ENCODE measurements at regions not wholly inside any gene's neighbourhood (a gene's known extent, or its start where the extent isn't known, plus 50 kb on each side); places are given as distances from the start of the nearest gene placed in this dataset.
"Not testable (repeated sequence)": the region's sequence is repeated elsewhere in the genome, so short reads cannot be mapped to it uniquely, and the experiment has no call there.

DNA sequence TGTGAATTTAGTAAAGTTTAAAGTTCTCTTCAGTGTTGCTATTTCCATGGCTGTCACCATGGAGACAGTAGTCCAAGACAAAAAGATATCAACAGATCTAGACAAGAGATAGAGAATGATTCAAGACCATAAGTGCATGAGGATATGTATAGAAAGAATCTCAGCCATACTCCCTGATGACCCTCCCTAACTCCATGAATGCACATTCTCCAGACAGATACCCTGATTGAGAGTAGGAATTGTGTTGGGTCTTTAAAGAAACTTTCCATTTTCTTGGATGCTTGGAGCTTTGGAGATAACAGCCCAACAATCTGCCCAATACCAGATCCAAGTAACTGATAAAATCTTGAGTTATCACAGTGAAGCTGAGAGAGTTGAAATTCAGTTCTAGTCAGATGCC is 1601.2 kb upstream of the CELF4 start:
- ATAC-seq (no peak), DNase-seq (no peak)
- H3K9me3 Mint-ChIP-seq (ENCODE audit: low read depth) = peaks cover 8% of the 10 kb centered on the region
- ChIA-PET CTCF (no interaction called here), POLR2A (no interaction called here)
- no peaks in the 10 kb centered on the region for H3K4me1 Mint-ChIP-seq
- intact Hi-C loops (cut with DNase I, micrococcal nuclease) = no loop called here
- H3K36me3 Mint-ChIP-seq (ENCODE audit: low read depth) = no peaks in the 10 kb centered on the region
- H3K4me3 Mint-ChIP-seq = no peak overlapping the region
- no peaks in the 10 kb centered on the region for H3K27me3 Mint-ChIP-seq
- no peak overlapping the region for H3K27ac Mint-ChIP-seq

DNA sequence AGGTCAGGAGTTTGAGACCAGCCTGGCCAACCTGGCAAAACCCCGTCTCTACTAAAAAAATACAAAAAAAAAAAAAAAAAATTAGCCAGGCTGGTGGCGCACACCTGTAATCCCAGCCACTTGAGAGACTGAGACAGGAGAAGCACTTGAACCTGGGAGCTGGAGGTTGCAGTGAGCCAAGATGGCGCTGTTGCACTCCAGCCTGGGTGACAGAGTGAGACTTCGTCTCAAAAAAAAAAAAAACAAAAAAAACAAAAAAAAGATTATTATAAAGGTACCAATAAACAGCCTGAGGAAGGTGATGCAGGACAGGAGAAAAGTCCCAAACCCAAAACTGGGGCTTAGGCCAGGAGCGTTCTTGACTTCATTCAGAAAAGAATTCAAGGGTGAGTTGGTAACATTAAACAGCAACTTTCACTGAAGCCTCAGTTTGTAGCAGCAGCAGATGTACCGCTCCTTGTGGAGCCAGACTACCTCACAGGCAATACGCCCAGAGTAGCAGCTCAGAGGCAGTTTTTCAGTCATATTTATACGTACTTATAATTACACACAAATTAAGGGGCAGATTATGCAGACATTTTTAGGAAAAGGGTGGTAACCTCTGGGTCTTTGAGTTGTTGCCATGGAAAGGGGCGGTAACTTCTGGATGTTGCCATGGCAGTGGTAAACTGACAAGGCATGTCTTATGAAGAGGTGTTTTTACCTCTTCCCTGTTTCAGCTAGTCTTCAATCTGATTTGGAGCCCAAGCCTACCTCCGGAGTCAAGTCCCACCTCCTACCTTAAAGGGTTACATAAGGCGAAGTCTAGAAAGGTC is 1596.6 kb upstream of the CELF4 start:
- no peaks in the 10 kb centered on the region for H3K36me3 Mint-ChIP-seq (ENCODE audit: low read depth)
- no peaks in the 10 kb centered on the region for H3K4me1 Mint-ChIP-seq
- ChIA-PET POLR2A (no interaction called here), CTCF (no interaction called here)
- intact Hi-C loops (cut with DNase I, micrococcal nuclease) = no loop called here
- peaks cover 5% of the 10 kb centered on the region for H3K9me3 Mint-ChIP-seq (ENCODE audit: low read depth)
- H3K4me3 Mint-ChIP-seq = no peak overlapping the region
- DNase-seq (no peak), ATAC-seq (no peak)
- no peak overlapping the region for H3K27ac Mint-ChIP-seq
- H3K27me3 Mint-ChIP-seq = no peaks in the 10 kb centered on the region

DNA sequence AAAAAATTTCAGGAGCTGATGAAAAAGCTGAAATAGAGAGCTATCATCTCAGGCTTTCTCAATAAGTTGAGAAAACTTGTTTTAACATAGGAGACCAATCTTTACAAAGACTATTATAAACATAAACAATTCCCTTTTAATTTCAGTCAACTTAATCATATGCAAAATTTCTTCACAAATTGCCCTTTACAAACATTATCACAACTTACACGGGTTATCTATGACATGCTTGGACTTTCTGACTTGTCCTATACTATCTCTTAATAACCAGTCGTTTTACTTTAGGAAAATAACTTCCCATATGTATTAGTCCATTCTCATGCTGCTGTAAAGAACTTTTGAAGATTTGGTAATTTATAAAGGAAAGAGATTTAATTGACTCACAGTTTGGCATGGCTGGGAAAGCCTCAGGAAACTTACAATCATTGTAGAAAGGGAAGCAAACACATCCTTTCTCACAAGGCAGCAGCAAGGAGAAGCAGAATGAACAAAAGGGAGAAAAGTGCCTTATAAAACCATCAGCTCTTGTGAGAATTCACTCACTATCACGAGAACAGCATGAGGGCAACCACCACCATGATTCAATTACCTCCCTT is 1583.7 kb upstream of the CELF4 start:
- H3K4me3 Mint-ChIP-seq = no peak overlapping the region
- intact Hi-C loops (cut with DNase I, micrococcal nuclease) = no loop called here
- no peaks in the 10 kb centered on the region for H3K27me3 Mint-ChIP-seq
- H3K27ac Mint-ChIP-seq = no peak overlapping the region
- POLR2A ChIA-PET = no interaction called here
- peaks cover 17% of the 10 kb centered on the region for H3K9me3 Mint-ChIP-seq (ENCODE audit: low read depth)
- DNase-seq = no peak
- no peaks in the 10 kb centered on the region for H3K4me1 Mint-ChIP-seq
- ATAC-seq = no peak
- no peaks in the 10 kb centered on the region for H3K36me3 Mint-ChIP-seq (ENCODE audit: low read depth)
- CTCF ChIA-PET = no interaction called here

DNA sequence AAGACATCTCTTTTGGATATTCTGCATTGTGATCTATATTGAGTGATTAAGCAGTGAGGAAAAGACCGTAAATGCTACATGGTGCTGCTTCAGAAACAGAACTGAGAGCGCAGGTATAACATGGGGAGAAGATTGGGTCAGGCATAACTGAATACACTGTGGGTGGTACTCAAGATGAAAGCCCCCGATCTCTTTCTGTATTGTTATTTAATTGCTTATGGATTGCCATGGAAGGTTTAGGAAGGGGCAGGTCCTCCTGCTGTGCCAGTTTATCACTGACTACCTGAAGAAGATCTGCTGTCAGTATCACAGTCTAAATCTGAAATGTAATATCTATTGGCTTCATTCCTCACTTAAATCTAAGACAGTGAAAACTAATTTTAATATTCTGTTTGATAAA is 1568.7 kb upstream of the CELF4 start:
- no peaks in the 10 kb centered on the region for H3K27me3 Mint-ChIP-seq
- ATAC-seq = no peak
- intact Hi-C loops (cut with DNase I, micrococcal nuclease) = no loop called here
- no peaks in the 10 kb centered on the region for H3K36me3 Mint-ChIP-seq (ENCODE audit: low read depth)
- no peak overlapping the region for H3K27ac Mint-ChIP-seq
- DNase-seq = no peak
- H3K4me3 Mint-ChIP-seq = no peak overlapping the region
- CTCF ChIA-PET = no interaction called here
- peaks cover 9% of the 10 kb centered on the region for H3K9me3 Mint-ChIP-seq (ENCODE audit: low read depth)
- POLR2A ChIA-PET = no interaction called here
- no peaks in the 10 kb centered on the region for H3K4me1 Mint-ChIP-seq

DNA sequence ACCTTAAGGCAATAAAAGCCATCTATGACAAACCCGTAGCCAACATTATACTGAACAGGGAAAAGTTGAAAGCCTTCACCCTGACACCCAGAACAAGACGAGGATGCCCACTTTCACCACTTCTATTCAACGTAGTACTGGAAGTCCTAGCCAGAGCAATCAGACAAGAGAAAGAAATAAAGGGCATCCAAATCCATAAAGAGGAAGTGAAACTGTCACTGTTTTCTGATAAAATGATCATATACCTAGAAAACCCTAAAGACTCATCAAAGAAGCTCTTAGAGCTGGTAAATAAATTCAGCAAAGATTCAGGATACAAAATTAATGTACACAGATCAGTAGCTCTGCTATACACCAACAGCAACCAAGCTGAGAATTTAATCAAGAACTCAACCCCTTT is 1561.9 kb upstream of the CELF4 start:
- POLR2A ChIA-PET; ATAC-seq; CTCF ChIA-PET; H3K27me3 Mint-ChIP-seq; H3K36me3 Mint-ChIP-seq (ENCODE audit: low read depth); DNase-seq; H3K4me1 Mint-ChIP-seq; H3K27ac Mint-ChIP-seq; intact Hi-C loops (cut with DNase I, micrococcal nuclease); H3K4me3 Mint-ChIP-seq: not testable (repeated sequence)
- H3K9me3 Mint-ChIP-seq (ENCODE audit: low read depth) = peaks cover 23% of the 10 kb centered on the region

DNA sequence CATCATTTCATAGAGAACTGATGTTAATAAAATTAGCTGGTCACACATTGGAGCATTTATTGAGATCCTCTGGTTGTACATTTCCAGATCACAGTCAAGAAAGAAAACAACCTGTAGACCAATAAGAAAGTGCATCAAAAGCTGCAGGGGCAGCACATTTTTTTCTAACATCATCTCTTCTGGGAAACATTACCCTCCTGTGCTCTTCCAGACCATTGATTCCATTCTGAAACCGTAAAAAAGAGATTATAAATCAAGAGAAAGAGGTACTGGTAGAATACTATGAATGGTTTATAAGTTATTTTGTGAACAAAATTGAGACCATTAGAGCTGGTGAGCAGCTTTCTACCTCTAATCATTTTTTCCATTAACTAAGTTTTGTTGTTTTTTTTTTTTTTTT is 1548.2 kb upstream of the CELF4 start:
- Mint-ChIP-seq H3K27ac (no peak overlapping the region), H3K36me3 (ENCODE audit: low read depth) (no peaks in the 10 kb centered on the region), H3K4me3 (no peak overlapping the region), H3K27me3 (no peaks in the 10 kb centered on the region), H3K9me3 (ENCODE audit: low read depth) (peaks cover 2% of the 10 kb centered on the region), H3K4me1 (no peaks in the 10 kb centered on the region)
- CTCF ChIA-PET = interaction anchor here (0.7 kb wide), 1 partner anchor 75 kb away, joined by 3 read pairs; no protein-coding TSS in a partner anchor
- DNase-seq (no peak), ATAC-seq (no peak)
- POLR2A ChIA-PET = no interaction called here
- intact Hi-C loops (cut with DNase I, micrococcal nuclease) = no loop called here

DNA sequence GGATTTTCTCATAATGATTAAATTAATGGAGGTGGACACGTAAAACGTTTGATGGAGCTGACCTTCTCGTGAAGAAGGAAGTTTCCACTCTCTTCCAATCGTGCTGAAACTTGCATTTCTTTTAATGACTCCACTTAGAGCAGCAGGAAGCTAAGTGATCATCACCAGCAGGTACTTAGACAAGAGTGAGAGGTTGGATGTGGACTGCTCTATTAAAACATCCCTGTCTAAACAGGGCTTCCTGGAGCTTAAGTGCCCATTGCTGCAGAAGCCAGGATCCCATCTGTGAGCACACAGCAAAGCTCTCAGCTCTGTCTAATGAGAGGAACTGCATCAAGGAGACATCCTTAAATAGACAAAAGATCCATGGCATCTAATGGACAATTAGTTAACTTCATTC is 1539.5 kb upstream of the CELF4 start:
- no peak overlapping the region for H3K4me3 Mint-ChIP-seq
- ChIA-PET POLR2A (no interaction called here), CTCF (no interaction called here)
- no peak overlapping the region for H3K27ac Mint-ChIP-seq
- no peaks in the 10 kb centered on the region for H3K27me3 Mint-ChIP-seq
- H3K4me1 Mint-ChIP-seq = no peaks in the 10 kb centered on the region
- DNase-seq = no peak
- ATAC-seq = no peak
- intact Hi-C loops (cut with DNase I, micrococcal nuclease) = no loop called here
- no peaks in the 10 kb centered on the region for H3K36me3 Mint-ChIP-seq (ENCODE audit: low read depth)
- H3K9me3 Mint-ChIP-seq (ENCODE audit: low read depth) = no peaks in the 10 kb centered on the region

DNA sequence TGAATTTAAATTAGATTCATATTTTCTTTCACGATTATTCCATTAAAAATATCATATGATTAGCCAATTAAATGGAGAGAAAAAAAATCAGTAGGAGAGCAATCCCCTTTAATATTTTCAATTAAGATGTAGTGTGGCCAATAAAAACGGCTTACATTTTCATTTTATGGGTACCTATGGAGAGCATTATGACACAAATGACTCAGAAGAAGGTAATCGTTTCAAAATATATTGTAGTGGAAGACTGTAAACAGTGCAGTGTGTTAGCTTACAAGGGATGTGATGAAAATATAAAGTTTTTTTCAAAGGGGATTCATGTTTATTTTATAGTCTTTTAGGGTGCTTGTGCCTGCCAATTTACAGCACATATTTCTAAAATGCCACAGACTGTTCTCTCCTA is 1507.4 kb upstream of the CELF4 start:
- H3K4me1 Mint-ChIP-seq = no peaks in the 10 kb centered on the region
- intact Hi-C loops (cut with DNase I, micrococcal nuclease) = no loop called here
- POLR2A ChIA-PET = no interaction called here
- H3K36me3 Mint-ChIP-seq (ENCODE audit: low read depth) = no peaks in the 10 kb centered on the region
- no peak overlapping the region for H3K27ac Mint-ChIP-seq
- DNase-seq (no peak), ATAC-seq (no peak)
- no peak overlapping the region for H3K4me3 Mint-ChIP-seq
- CTCF ChIA-PET = no interaction called here
- H3K9me3 Mint-ChIP-seq (ENCODE audit: low read depth) = no peaks in the 10 kb centered on the region
- H3K27me3 Mint-ChIP-seq = no peaks in the 10 kb centered on the region

DNA sequence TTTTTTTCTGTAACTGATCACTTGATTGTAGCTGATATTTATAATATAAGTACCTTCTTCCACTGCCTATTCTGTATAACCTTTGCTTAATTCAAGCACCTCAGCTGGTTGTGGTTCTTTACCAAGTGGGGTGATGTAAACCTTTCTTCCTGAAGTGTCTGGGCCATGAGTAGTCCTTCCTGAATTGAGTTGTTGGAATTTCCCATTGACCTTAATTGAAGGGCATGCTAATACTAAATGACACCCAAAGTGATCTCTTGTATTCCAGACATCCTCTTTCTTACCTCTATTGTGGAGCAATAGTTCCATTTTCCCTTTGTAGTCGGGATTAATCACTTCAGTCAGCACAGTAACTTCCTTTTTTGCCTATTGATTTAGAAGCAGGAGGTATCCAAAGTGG is 1496.8 kb upstream of the CELF4 start:
- Mint-ChIP-seq H3K9me3 (ENCODE audit: low read depth) (peaks cover 4% of the 10 kb centered on the region), H3K27me3 (no peaks in the 10 kb centered on the region), H3K4me3 (no peak overlapping the region), H3K4me1 (no peaks in the 10 kb centered on the region), H3K36me3 (ENCODE audit: low read depth) (no peaks in the 10 kb centered on the region), H3K27ac (no peak overlapping the region)
- ChIA-PET POLR2A (no interaction called here), CTCF (no interaction called here)
- intact Hi-C loops (cut with DNase I, micrococcal nuclease) = no loop called here
- no peak for ATAC-seq
- no peak for DNase-seq

DNA sequence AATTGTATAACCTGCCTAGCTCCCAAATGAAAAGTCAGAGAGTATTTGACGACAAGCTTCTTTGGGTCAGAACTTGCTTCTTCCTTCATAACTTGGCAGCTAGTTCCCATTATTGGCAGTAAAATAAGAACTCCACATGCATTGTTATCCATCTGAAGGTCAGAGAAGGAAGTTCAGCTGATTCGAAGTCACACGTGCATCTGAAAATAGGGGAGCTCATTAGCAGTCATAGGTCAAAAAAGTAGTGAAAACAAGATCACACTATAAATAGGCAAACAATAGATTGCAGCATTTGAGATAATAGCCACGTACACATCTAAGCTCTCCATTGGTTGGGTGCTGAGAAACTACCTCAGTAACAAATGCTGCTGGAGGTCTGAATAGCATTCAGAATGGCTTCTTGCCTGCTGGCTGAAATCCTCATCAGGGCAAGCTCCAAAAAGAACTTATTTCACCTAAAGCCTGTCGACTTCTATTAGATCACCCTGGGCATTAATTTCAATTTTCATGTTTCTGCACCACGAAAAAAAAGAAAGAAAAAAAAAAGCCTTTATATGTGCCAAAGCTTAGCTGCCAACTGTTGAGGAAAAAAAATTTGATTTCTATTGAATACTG is 1492.9 kb upstream of the CELF4 start:
- Mint-ChIP-seq H3K4me1 (no peaks in the 10 kb centered on the region), H3K27ac (no peak overlapping the region), H3K36me3 (ENCODE audit: low read depth) (no peaks in the 10 kb centered on the region), H3K27me3 (no peaks in the 10 kb centered on the region), H3K9me3 (ENCODE audit: low read depth) (peaks cover 2% of the 10 kb centered on the region), H3K4me3 (no peak overlapping the region)
- CTCF ChIA-PET = interaction anchor here (0.9 to 1.5 kb wide), 2 partner anchors 9 to 13 kb away, joined by 3 to 4 read pairs; no protein-coding TSS in a partner anchor
- POLR2A ChIA-PET = interaction anchor here (0.7 kb wide), 1 partner anchor 273 kb away, joined by 6 read pairs; no protein-coding TSS in a partner anchor
- ATAC-seq = no peak
- intact Hi-C loops (cut with DNase I, micrococcal nuclease) = no loop called here
- no peak for DNase-seq

DNA sequence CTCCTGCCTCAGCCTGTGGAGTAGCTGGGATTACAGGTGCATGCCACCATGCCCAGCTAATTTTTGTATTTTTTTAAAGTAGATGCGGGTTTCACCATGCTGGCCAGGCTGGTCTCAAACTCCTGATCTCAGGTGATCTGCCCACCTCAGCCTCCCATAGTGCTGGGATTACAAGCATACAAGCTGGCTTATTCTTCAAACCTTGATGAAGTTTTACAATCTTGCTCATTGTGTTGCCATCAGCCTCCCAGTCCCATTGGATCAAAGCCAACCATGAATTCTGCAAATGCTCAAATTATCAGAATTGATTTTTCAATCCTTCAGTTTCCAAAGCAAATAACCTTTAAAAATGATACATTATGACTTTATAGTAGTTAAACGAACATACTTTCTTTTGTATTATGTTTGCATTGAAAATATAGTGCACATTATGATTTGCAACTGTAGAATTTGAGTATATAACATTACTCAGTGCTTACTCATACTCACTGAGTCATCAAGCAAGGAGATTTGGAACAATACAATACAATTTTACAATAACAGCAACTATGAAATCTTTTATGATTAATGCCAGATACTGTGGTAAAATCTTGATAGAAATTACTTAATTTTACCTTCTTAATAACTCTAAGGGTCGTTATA is 1491.9 kb upstream of the CELF4 start:
- ChIA-PET CTCF (interaction anchor here (0.9 to 1.5 kb wide), 2 partner anchors 8 to 13 kb away, joined by 3 to 4 read pairs; no protein-coding TSS in a partner anchor), POLR2A (no interaction called here)
- H3K9me3 Mint-ChIP-seq (ENCODE audit: low read depth) = peaks cover 5% of the 10 kb centered on the region
- H3K4me3 Mint-ChIP-seq = no peak overlapping the region
- no peaks in the 10 kb centered on the region for H3K4me1 Mint-ChIP-seq
- no peak for ATAC-seq
- H3K27me3 Mint-ChIP-seq = no peaks in the 10 kb centered on the region
- intact Hi-C loops (cut with DNase I, micrococcal nuclease) = no loop called here
- no peak for DNase-seq
- no peak overlapping the region for H3K27ac Mint-ChIP-seq
- no peaks in the 10 kb centered on the region for H3K36me3 Mint-ChIP-seq (ENCODE audit: low read depth)

DNA sequence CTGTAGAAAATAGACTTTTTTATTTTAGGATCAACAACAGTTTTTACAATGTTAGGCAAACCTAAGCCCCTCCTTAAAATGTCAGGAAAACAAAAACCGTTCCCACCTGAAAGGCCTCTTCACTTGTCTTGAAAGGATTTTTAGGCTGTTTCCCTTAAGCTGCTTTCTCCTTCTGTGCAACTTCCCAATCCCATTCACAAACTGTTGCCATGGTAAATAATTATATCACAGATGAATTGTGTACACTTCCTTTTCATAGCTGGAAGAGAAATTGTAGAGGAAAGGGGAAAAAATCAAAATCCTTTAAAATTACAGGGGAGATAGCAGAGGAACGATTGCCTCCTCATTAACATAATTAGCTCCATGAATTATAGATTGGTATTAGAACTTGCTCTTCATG is 1488.0 kb upstream of the CELF4 start:
- no peaks in the 10 kb centered on the region for H3K4me1 Mint-ChIP-seq
- DNase-seq = no peak
- no peak for ATAC-seq
- intact Hi-C loops (cut with DNase I, micrococcal nuclease) = no loop called here
- H3K27me3 Mint-ChIP-seq = no peaks in the 10 kb centered on the region
- H3K36me3 Mint-ChIP-seq (ENCODE audit: low read depth) = no peaks in the 10 kb centered on the region
- CTCF ChIA-PET = no interaction called here
- H3K4me3 Mint-ChIP-seq = no peak overlapping the region
- no peak overlapping the region for H3K27ac Mint-ChIP-seq
- POLR2A ChIA-PET = no interaction called here
- H3K9me3 Mint-ChIP-seq (ENCODE audit: low read depth) = peaks cover 3% of the 10 kb centered on the region

All from activated CD4-positive, alpha-beta T cell treated with anti-CD3 and anti-CD28 coated beads for 36 hours (primary cell).